IMR-90 (cell line): ENCODE measurements at regions not wholly inside any gene's neighbourhood (a gene's known extent, or its start where the extent isn't known, plus 50 kb on each side); places are given as distances from the start of the nearest gene placed in this dataset.

Experiments
- ATAC-seq: fragments of 200-7000 bp; cut with Tn5 transposase; 2 replicates; pipeline ENCODE4 v1.9.1; 2020; ENCODE audit warnings: low read depth, mild to moderate bottlenecking, moderate library complexity
- BruUV-seq: library from RNA; stranded (reverse); fragments of 400-500 nt; replicated peaks from 2 replicates; lab custom pipeline; 2021; lab: Mats Ljungman, UMichigan
- CTCF ChIA-PET: fragments of 300-600 bp; formaldehyde crosslinking; extraction: SDS; loops from one replicate; lab custom pipeline; 2021; ENCODE audit warnings: antibody characterized with exemption; lab: Yijun Ruan, JAX
- POLR2A ChIA-PET: fragments of 300-600 bp; sonication (Branson Sonifier 250); formaldehyde crosslinking; loops from one replicate; lab custom pipeline; 2022; ENCODE audit warnings: antibody characterized with exemption; ENCODE audit not compliant: unreplicated experiment; lab: Charles Lee
- DNase-seq: peaks from one replicate; pipeline ENCODE4 v3.0.0; 2013
- H2AFZ ChIP-seq: replicated peaks from 2 replicates; pipeline ENCODE3; 2013; ENCODE audit warnings: low read length, mild to moderate bottlenecking; ENCODE audit not compliant: poor library complexity
- H2AK5ac ChIP-seq: 2 replicates; pipeline ENCODE4 v1.6.1; 2013; ENCODE audit warnings: low read depth, low read length, inconsistent platforms
- H2AK9ac ChIP-seq: replicated peaks from 2 replicates; pipeline ENCODE3; 2013; ENCODE audit warnings: mild to moderate bottlenecking, low read depth, low read length, moderate library complexity; ENCODE audit not compliant: poor library complexity
- H2BK120ac ChIP-seq: 2 replicates; pipeline ENCODE4 v1.6.1; 2013; ENCODE audit warnings: low read depth, low read length, inconsistent platforms
- H2BK15ac ChIP-seq: 3 replicates; pipeline ENCODE4 v1.6.1; 2013; ENCODE audit warnings: low read depth, low read length, inconsistent platforms
- H2BK20ac ChIP-seq: 2 replicates; pipeline ENCODE4 v1.6.1; 2013; ENCODE audit warnings: low read depth, mild to moderate bottlenecking, inconsistent platforms, low read length, moderate library complexity
- H2BK5ac ChIP-seq: 2 replicates; pipeline ENCODE4 v1.6.1; 2013; ENCODE audit warnings: mild to moderate bottlenecking, low read depth, low read length, inconsistent platforms; ENCODE audit not compliant: poor library complexity, severe bottlenecking
- H3K14ac ChIP-seq: replicated peaks from 2 replicates; pipeline ENCODE4 v1.6.1; 2013; ENCODE audit warnings: low read depth, low read length, inconsistent platforms
- H3K18ac ChIP-seq: 2 replicates; pipeline ENCODE4 v1.6.1; 2013; ENCODE audit warnings: low read depth, low read length, control low read depth
- H3K23ac ChIP-seq: 2 replicates; pipeline ENCODE4 v1.6.1; 2013; ENCODE audit warnings: low read depth, low read length, inconsistent platforms
- H3K27ac ChIP-seq: 2 replicates; pipeline ENCODE4 v1.5.1; 2013; ENCODE audit warnings: mild to moderate bottlenecking, control low read depth, low read length; ENCODE audit not compliant: insufficient read depth
- H3K27me3 ChIP-seq: 2 replicates; pipeline ENCODE4 v1.6.1; 2013; ENCODE audit warnings: low read length; ENCODE audit not compliant: control insufficient read depth, insufficient read depth
- H3K36me3 ChIP-seq: 2 replicates; pipeline ENCODE4 v1.6.1; 2013; ENCODE audit warnings: low read length, mixed read lengths; ENCODE audit not compliant: control insufficient read depth, insufficient read depth
- H3K4ac ChIP-seq: 2 replicates; pipeline ENCODE4 v1.6.1; 2013; ENCODE audit warnings: low read depth, low read length, inconsistent platforms
- H3K4me1 ChIP-seq: 2 replicates; pipeline ENCODE4 v1.6.1; 2013; ENCODE audit warnings: low read length, mixed read lengths; ENCODE audit not compliant: control insufficient read depth, insufficient read depth
- H3K4me2 ChIP-seq: 2 replicates; pipeline ENCODE4 v1.6.1; 2013; ENCODE audit warnings: low read depth, mild to moderate bottlenecking, control low read depth, low read length, moderate library complexity
- H3K4me3 ChIP-seq: 2 replicates; pipeline ENCODE4 v1.5.1; 2013; ENCODE audit warnings: low read depth, mild to moderate bottlenecking, control low read depth, low read length, moderate library complexity; ENCODE audit not compliant: insufficient read depth
- H3K56ac ChIP-seq: 2 replicates; pipeline ENCODE4 v1.6.1; 2013; ENCODE audit warnings: low read length, inconsistent platforms; ENCODE audit not compliant: insufficient read depth; ENCODE audit errors: extremely low read depth
- H3K79me1 ChIP-seq, 2 experiments: 2 replicates each; pipeline ENCODE4 v1.6.1; 2013; ENCODE audit warnings: low read length in 2 of 2, inconsistent platforms in 1 of 2, low read depth in 1 of 2
- H3K9ac ChIP-seq: 2 replicates; pipeline ENCODE4 v1.6.1; 2013; ENCODE audit warnings: low read depth, low read length, control low read depth
- H3K9me1 ChIP-seq: 2 replicates; pipeline ENCODE4 v1.6.1; 2013; ENCODE audit warnings: low read length, inconsistent platforms; ENCODE audit not compliant: insufficient read depth
- H3K9me3 ChIP-seq: 2 replicates; pipeline ENCODE4 v1.6.1; 2013; ENCODE audit warnings: low read length; ENCODE audit not compliant: control insufficient read depth, insufficient read depth
- H4K20me1 ChIP-seq: 2 replicates; pipeline ENCODE4 v1.6.1; 2013; ENCODE audit warnings: low read length, inconsistent platforms; ENCODE audit not compliant: insufficient read depth
- H4K5ac ChIP-seq: 2 replicates; pipeline ENCODE4 v1.6.1; 2013; ENCODE audit warnings: mild to moderate bottlenecking, low read depth, low read length, control low read depth
- H4K8ac ChIP-seq, 2 experiments: 2 replicates each; pipeline ENCODE4 v1.6.1; 2013; ENCODE audit warnings: low read depth in 2 of 2, low read length in 2 of 2, control low read depth in 1 of 2, inconsistent platforms in 1 of 2
- H4K91ac ChIP-seq: 2 replicates; pipeline ENCODE4 v1.6.1; 2013; ENCODE audit warnings: low read depth, low read length, inconsistent platforms; ENCODE audit not compliant: insufficient read depth
- BHLHE40 ChIP-seq: fragments of 150-350 bp; IDR thresholded peaks from 2 replicates; pipeline ENCODE4 v1.6.1; 2016; ENCODE audit warnings: mild to moderate bottlenecking, low read depth, low read length
- CEBPB ChIP-seq: IDR thresholded peaks from 2 replicates; pipeline ENCODE4 v1.6.1; 2012; ENCODE audit warnings: low read depth, low read length, improper control_type of control experiment
- CHD1 ChIP-seq: IDR thresholded peaks from 2 replicates; pipeline ENCODE4 v1.6.1; 2012; ENCODE audit warnings: low read depth, low read length, improper control_type of control experiment
- CTCF ChIP-seq: conservative IDR thresholded peaks from 2 replicates; pipeline ENCODE4 v1.5.1; 2012; ENCODE audit warnings: mild to moderate bottlenecking, low read depth, low read length, improper control_type of control experiment
- ELK1 ChIP-seq: fragments of 150-350 bp; IDR thresholded peaks from 2 replicates; pipeline ENCODE4 v1.6.1; 2016; ENCODE audit warnings: low read depth, mild to moderate bottlenecking, low read length, moderate library complexity, borderline replicate concordance
- FOS ChIP-seq: fragments of 150-350 bp; IDR thresholded peaks from 2 replicates; pipeline ENCODE4 v1.6.1; 2016; ENCODE audit warnings: low read depth, low read length
- MAFK ChIP-seq: IDR thresholded peaks from 2 replicates; pipeline ENCODE4 v1.6.1; 2012; ENCODE audit warnings: low read depth, low read length, improper control_type of control experiment
- MAZ ChIP-seq: IDR thresholded peaks from 2 replicates; pipeline ENCODE4 v1.6.1; 2012; ENCODE audit warnings: low read depth, mild to moderate bottlenecking, low read length, improper control_type of control experiment, moderate library complexity, borderline replicate concordance
- MXI1 ChIP-seq: IDR thresholded peaks from 2 replicates; pipeline ENCODE4 v1.6.1; 2012; ENCODE audit warnings: low read depth, mild to moderate bottlenecking, low read length, moderate library complexity, borderline replicate concordance
- NFE2L2 ChIP-seq: fragments of 150-350 bp; IDR thresholded peaks from 2 replicates; pipeline ENCODE4 v1.6.1; 2016; ENCODE audit warnings: low read depth, mild to moderate bottlenecking, low read length
- POLR2A ChIP-seq: IDR thresholded peaks from 2 replicates; pipeline ENCODE4 v1.6.1; 2012; ENCODE audit warnings: mild to moderate bottlenecking, low read depth, low read length
- RAD21 ChIP-seq: IDR thresholded peaks from 2 replicates; pipeline ENCODE4 v1.6.1; 2012; ENCODE audit warnings: low read length, improper control_type of control experiment
- RCOR1 ChIP-seq: IDR thresholded peaks from 2 replicates; pipeline ENCODE4 v1.6.1; 2012; ENCODE audit warnings: mild to moderate bottlenecking, low read length, improper control_type of control experiment; ENCODE audit not compliant: insufficient replicate concordance
- RFX5 ChIP-seq: IDR thresholded peaks from 2 replicates; pipeline ENCODE4 v1.8.0; 2012; ENCODE audit warnings: low read depth, mild to moderate bottlenecking, low read length, moderate library complexity
- SMC3 ChIP-seq: fragments of 150-350 bp; IDR thresholded peaks from 2 replicates; pipeline ENCODE4 v1.6.1; 2016; ENCODE audit warnings: low read depth, mild to moderate bottlenecking, antibody characterized with exemption, low read length, moderate library complexity
- USF2 ChIP-seq: fragments of 150-350 bp; IDR thresholded peaks from 2 replicates; pipeline ENCODE4 v1.6.1; 2017; ENCODE audit warnings: mild to moderate bottlenecking, antibody characterized with exemption, low read length, low read depth
- dilution Hi-C: fragments of 300-500 bp; cut with HindIII; formaldehyde crosslinking; loops from one replicate; pipeline ENCODE4 v1.14.3; 2018; ENCODE audit warnings: low sequenced_read_pairs; ENCODE audit not compliant: unreplicated experiment
- in situ Hi-C: fragments of 300-500 bp; cut with MboI; formaldehyde crosslinking; loops from 3 replicates; pipeline ENCODE4 v1.14.3; 2019; ENCODE audit warnings: low sequenced_read_pairs, inconsistent platforms, mixed read lengths
- intact Hi-C: fragments of 100-400 bp; cut with micrococcal nuclease; formaldehyde crosslinking; loops from 2 replicates; pipeline ENCODE4 v1.10.0; 2022

- Histone ChIP-seq H3K18ac (no peak overlapping the region), H3K4me3 (no peak overlapping the region), H3K23ac (no peak overlapping the region), H4K91ac (no peak overlapping the region), H3K27ac (no peak overlapping the region), H3K9me3 (no peaks in the 10 kb centered on the region), H2BK20ac (no peak overlapping the region), H3K4ac (no peak overlapping the region), H3K79me1 (no peaks in the 10 kb centered on the region), H3K36me3 (no peaks in the 10 kb centered on the region), H4K20me1 (no peaks in the 10 kb centered on the region), H3K27me3 (no peaks in the 10 kb centered on the region), H2BK120ac (no peak overlapping the region), H3K14ac (no peak overlapping the region), H4K5ac (no peak overlapping the region), H3K56ac (no peak overlapping the region), H3K4me1 (no peaks in the 10 kb centered on the region), H3K9ac (no peak overlapping the region), H2BK15ac (no peak overlapping the region), H2BK5ac (no peak overlapping the region), H2AFZ (no peak overlapping the region), H2AK5ac (no peak overlapping the region), H4K8ac (no peak overlapping the region), H3K4me2 (no peak overlapping the region), H2AK9ac (no peak overlapping the region), H3K9me1 (no peaks in the 10 kb centered on the region)
- ChIA-PET CTCF (interaction anchor here (0.9 kb wide), 1 partner anchor 12 kb away, joined by 3 read pairs; no protein-coding TSS in a partner anchor), POLR2A (no interaction called here)
- no peak for ATAC-seq
- BruUV-seq: no TSS peak
- dilution Hi-C loops: no loop called here
- in situ Hi-C loops: no loop called here
- DNase-seq: no peak
- intact Hi-C loops: no loop called here
- TF ChIP-seq NFE2L2 (no peak), RFX5 (no peak), MAFK (no peak), CTCF (no peak), MXI1 (no peak), USF2 (no peak), BHLHE40 (no peak), RAD21 (no peak), MAZ (no peak), FOS (no peak), CHD1 (no peak), ELK1 (no peak), SMC3 (no peak), POLR2A (no peak), CEBPB (no peak), RCOR1 (no peak)
These were observed 239.2 kb upstream of the DDX53 start for GRCh38 chrX:22760513-22761057.
